ENCODE measurements at regions not wholly inside any gene's neighbourhood (a gene's known extent, or its start where the extent isn't known, plus 50 kb on each side); places are given as distances from the start of the nearest gene placed in this dataset.
"Not testable (repeated sequence)": the region's sequence is repeated elsewhere in the genome, so short reads cannot be mapped to it uniquely, and the experiment has no call there.

GRCh38 chr7:53466371-53466770 is 430.9 kb downstream of the POM121L12 start:
- peaks cover 4 to 6% of the 10 kb centered on the region in 2 donors for H3K9me3 Mint-ChIP-seq

GRCh38 chr7:53470336-53470970 is 435.0 kb downstream of the POM121L12 start:
- ATAC-seq (replicated peaks), result no peak
- H3K27me3 Mint-ChIP-seq, result no peaks in the 10 kb centered on the region
- DNase-seq, result no peak
- H3K36me3 Mint-ChIP-seq, result no peaks in the 10 kb centered on the region
- no peak overlapping the region for H3K27ac Mint-ChIP-seq
- H3K4me3 Mint-ChIP-seq, result no peak overlapping the region
- peaks cover 6 to 8% of the 10 kb centered on the region in 2 donors for H3K9me3 Mint-ChIP-seq
- H3K4me1 Mint-ChIP-seq, result no peaks in the 10 kb centered on the region

More at GRCh38 chr7:53466371-53466770, 430.9 kb downstream of the POM121L12 start:
- Mint-ChIP-seq H3K27me3 (no peaks in the 10 kb centered on the region), H3K36me3 (no peaks in the 10 kb centered on the region), H3K27ac (no peak overlapping the region), H3K4me3 (no peak overlapping the region), H3K4me1 (no peaks in the 10 kb centered on the region)
- DNase-seq (no peak), ATAC-seq (replicated peaks) (no peak)

DNA sequence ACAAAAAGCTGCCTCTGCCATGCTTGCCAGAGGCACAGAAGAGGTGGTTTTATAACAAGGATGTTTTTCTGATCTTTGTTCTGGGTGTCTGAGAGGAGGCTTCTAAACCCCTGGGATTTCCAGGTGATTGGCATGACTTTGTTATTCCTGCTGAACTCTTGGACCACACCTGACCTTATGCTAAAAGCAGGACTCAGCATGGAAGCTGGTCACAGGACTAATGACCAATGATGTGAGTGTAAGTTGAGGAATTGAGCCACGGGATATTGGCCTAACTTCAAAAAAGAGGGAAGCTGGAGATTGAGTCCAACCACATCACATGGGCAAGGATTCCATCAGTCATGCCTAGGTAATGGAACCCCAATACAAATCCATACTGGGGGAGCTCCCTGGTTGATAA is 437.9 kb downstream of the POM121L12 start:
- no peak for ATAC-seq (replicated peaks)
- DNase-seq, result no peak
- Mint-ChIP-seq H3K4me3 (no peak overlapping the region), H3K36me3 (no peaks in the 10 kb centered on the region), H3K27me3 (no peaks in the 10 kb centered on the region), H3K9me3 (peaks cover 3 to 13% of the 10 kb centered on the region in 2 donors), H3K27ac (no peak overlapping the region), H3K4me1 (no peaks in the 10 kb centered on the region)

DNA sequence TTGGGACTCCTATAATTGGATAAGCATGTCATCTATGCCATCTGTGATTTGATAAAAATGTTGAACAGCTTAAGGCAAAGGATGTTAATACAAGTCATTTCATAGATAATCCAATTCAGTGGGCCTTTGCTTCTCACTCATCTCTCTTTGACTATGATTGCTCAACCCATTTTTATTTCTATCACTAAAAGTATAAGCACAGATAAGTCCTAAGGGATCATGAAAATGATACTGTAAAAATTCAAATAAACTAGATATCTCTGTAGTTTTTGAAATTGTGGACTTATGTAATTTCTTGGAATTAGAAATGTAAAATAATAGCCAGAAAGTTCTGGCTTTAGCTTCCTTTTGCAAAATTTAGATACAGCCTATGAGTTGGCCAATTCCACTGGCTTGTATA is 440.3 kb downstream of the POM121L12 start:
- H3K27ac Mint-ChIP-seq, result no peak overlapping the region
- H3K9me3 Mint-ChIP-seq, result peaks cover 4 to 16% of the 10 kb centered on the region in 2 donors
- no peaks in the 10 kb centered on the region for H3K4me1 Mint-ChIP-seq
- no peak overlapping the region for H3K4me3 Mint-ChIP-seq
- ATAC-seq (replicated peaks) (no peak), DNase-seq (no peak)
- H3K27me3 Mint-ChIP-seq, result no peaks in the 10 kb centered on the region
- H3K36me3 Mint-ChIP-seq, result no peaks in the 10 kb centered on the region

- Mint-ChIP-seq H3K27me3 (no peaks in the 10 kb centered on the region), H3K4me3 (no peak overlapping the region), H3K36me3 (no peaks in the 10 kb centered on the region), H3K4me1 (no peaks in the 10 kb centered on the region), H3K27ac (no peak overlapping the region), H3K9me3 (peaks cover 4 to 17% of the 10 kb centered on the region in 2 donors)
- no peak for DNase-seq
- ATAC-seq (replicated peaks), result no peak
These were observed 441.1 kb downstream of the POM121L12 start for GRCh38 chr7:53476566-53476965.

DNA sequence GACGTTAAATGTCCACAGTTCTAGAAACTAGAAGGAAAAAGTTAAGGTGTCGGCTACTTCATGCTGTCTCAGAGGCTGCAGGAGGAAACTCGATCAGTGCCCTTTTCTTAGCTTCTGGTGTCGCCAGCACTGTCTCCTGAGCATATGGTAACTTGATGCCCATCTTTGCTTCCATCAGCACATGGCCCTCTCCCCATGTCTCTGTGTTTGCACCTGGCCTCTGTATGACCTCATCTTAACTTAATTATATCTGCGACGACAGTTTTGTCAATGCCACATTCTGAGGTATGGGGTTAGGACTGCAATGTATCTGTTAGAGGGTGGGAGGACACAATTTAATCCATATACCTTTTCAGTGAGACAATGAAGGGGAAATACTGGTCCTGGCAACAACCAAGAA is 449.9 kb downstream of the POM121L12 start:
- no peak for ATAC-seq (replicated peaks)
- Mint-ChIP-seq H3K4me1 (no peaks in the 10 kb centered on the region), H3K27me3 (no peaks in the 10 kb centered on the region), H3K36me3 (no peaks in the 10 kb centered on the region), H3K9me3 (peaks cover 6 to 19% of the 10 kb centered on the region in 2 donors), H3K27ac (no peak overlapping the region), H3K4me3 (no peak overlapping the region)
- DNase-seq, result no peak

- H3K9me3 Mint-ChIP-seq, result peaks cover 6 to 19% of the 10 kb centered on the region in 2 donors
- no peaks in the 10 kb centered on the region for H3K27me3 Mint-ChIP-seq
- H3K4me3 Mint-ChIP-seq, result no peak overlapping the region
- no peak overlapping the region for H3K27ac Mint-ChIP-seq
- no peak for DNase-seq
- ATAC-seq (replicated peaks), result no peak
- no peaks in the 10 kb centered on the region for H3K4me1 Mint-ChIP-seq
- no peaks in the 10 kb centered on the region for H3K36me3 Mint-ChIP-seq
These were observed 455.6 kb downstream of the POM121L12 start for GRCh38 chr7:53491051-53491450.

- H3K4me1 Mint-ChIP-seq; ATAC-seq (replicated peaks); H3K27ac Mint-ChIP-seq; H3K36me3 Mint-ChIP-seq; H3K27me3 Mint-ChIP-seq; DNase-seq; H3K4me3 Mint-ChIP-seq; H3K9me3 Mint-ChIP-seq: not testable (repeated sequence)
These were observed 459.7 kb downstream of the POM121L12 start for GRCh38 chr7:53495181-53495580.

- ATAC-seq (replicated peaks), result no peak
- Mint-ChIP-seq H3K9me3 (peaks cover 0 to 5% of the 10 kb centered on the region in 2 donors), H3K36me3 (no peaks in the 10 kb centered on the region)
These were observed 464.6 kb downstream of the POM121L12 start for GRCh38 chr7:53500076-53500475.

GRCh38 chr7:53504914-53505313 is 469.5 kb downstream of the POM121L12 start:
- no peaks in the 10 kb centered on the region for H3K4me1 Mint-ChIP-seq
- no peaks in the 10 kb centered on the region for H3K36me3 Mint-ChIP-seq
- peaks cover 0 to 4% of the 10 kb centered on the region in 2 donors for H3K9me3 Mint-ChIP-seq
- H3K27me3 Mint-ChIP-seq, result no peaks in the 10 kb centered on the region
- DNase-seq, result no peak
- no peak overlapping the region for H3K4me3 Mint-ChIP-seq
- no peak overlapping the region for H3K27ac Mint-ChIP-seq
- ATAC-seq (replicated peaks), result no peak

More at GRCh38 chr7:53500076-53500475, 464.6 kb downstream of the POM121L12 start:
- H3K27me3 Mint-ChIP-seq, result no peaks in the 10 kb centered on the region
- no peak overlapping the region for H3K27ac Mint-ChIP-seq
- no peak overlapping the region for H3K4me3 Mint-ChIP-seq
- H3K4me1 Mint-ChIP-seq, result no peaks in the 10 kb centered on the region
- DNase-seq, result no peak

- Mint-ChIP-seq H3K36me3 (no peaks in the 10 kb centered on the region), H3K9me3 (peaks cover 14 to 15% of the 10 kb centered on the region in 2 donors), H3K27me3 (no peaks in the 10 kb centered on the region), H3K27ac (no peak overlapping the region), H3K4me3 (no peak overlapping the region), H3K4me1 (no peaks in the 10 kb centered on the region)
- ATAC-seq (replicated peaks), result no peak
- DNase-seq, result no peak
These were observed 482.9 kb downstream of the POM121L12 start for GRCh38 chr7:53518319-53518718.

DNA sequence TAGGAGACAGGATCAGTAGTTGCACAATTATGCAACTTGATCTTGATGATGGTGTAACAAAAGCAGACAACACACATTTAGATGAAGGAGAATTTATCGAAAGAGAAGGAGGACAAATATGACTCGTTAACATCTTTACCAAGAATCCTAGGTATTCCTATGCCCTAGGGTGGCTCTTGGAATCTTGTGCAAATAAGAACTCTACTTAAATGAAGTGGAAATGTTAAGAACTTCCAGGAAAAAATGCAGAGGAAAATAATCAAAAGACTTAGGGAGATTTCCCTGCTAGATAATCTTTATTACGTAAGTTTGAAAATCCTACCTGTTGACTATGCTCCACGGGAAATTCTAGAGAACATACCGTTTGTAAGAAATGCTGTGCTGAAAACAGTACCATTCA is 485.4 kb downstream of the POM121L12 start:
- no peaks in the 10 kb centered on the region for H3K36me3 Mint-ChIP-seq
- ATAC-seq (replicated peaks), result no peak
- H3K4me1 Mint-ChIP-seq, result no peaks in the 10 kb centered on the region
- DNase-seq, result no peak
- no peaks in the 10 kb centered on the region for H3K27me3 Mint-ChIP-seq
- no peak overlapping the region for H3K27ac Mint-ChIP-seq
- H3K9me3 Mint-ChIP-seq, result peaks cover 10 to 14% of the 10 kb centered on the region in 2 donors
- H3K4me3 Mint-ChIP-seq, result no peak overlapping the region

DNA sequence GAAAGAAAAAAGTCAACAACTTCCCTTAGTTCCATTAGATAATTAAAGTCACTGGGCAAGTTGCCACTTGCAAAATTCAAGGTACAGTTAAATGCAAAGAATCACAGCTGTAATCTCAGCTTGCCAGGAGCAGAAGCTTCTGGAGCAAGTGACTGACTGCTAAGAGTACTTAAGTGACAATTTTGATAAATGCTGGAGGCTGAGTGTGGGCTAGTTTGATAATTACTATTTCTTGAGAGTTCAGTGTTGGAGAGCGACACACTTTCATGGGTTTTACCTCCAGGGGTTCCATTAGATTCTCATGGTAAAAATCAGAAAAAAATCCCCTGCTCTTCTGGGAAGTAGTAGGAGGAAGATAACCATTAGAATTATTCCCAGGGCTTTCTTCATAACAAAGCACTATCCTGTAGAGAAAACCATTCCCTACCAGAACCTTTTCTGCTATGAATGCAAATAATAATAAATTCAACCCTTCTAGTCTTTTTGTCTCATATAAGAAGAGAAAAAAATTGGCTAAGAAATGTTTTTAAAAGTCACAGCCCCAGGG is 486.3 kb downstream of the POM121L12 start:
- H3K27me3 Mint-ChIP-seq, result no peaks in the 10 kb centered on the region
- H3K27ac Mint-ChIP-seq, result no peak overlapping the region
- H3K4me3 Mint-ChIP-seq, result no peak overlapping the region
- ATAC-seq (replicated peaks) (no peak), DNase-seq (no peak)
- H3K4me1 Mint-ChIP-seq, result no peaks in the 10 kb centered on the region
- no peaks in the 10 kb centered on the region for H3K36me3 Mint-ChIP-seq
- H3K9me3 Mint-ChIP-seq, result peaks cover 10 to 17% of the 10 kb centered on the region in 2 donors

- Mint-ChIP-seq H3K27me3 (no peaks in the 10 kb centered on the region), H3K4me1 (no peaks in the 10 kb centered on the region), H3K27ac (no peak overlapping the region), H3K4me3 (no peak overlapping the region), H3K36me3 (no peaks in the 10 kb centered on the region), H3K9me3 (peaks cover 9 to 16% of the 10 kb centered on the region in 2 donors)
- ATAC-seq (replicated peaks) (no peak), DNase-seq (no peak)
These were observed 504.1 kb downstream of the POM121L12 start for GRCh38 chr7:53539558-53539957.

GRCh38 chr7:53541475-53541874 is 506.0 kb downstream of the POM121L12 start:
- no peak overlapping the region for H3K27ac Mint-ChIP-seq
- H3K27me3 Mint-ChIP-seq, result no peaks in the 10 kb centered on the region
- H3K9me3 Mint-ChIP-seq, result peaks cover 10 to 12% of the 10 kb centered on the region in 2 donors
- H3K4me1 Mint-ChIP-seq, result no peaks in the 10 kb centered on the region
- no peak overlapping the region for H3K4me3 Mint-ChIP-seq
- no peaks in the 10 kb centered on the region for H3K36me3 Mint-ChIP-seq
- DNase-seq (no peak), ATAC-seq (replicated peaks) (no peak)
